Subcutaneous abdominal adipose tissue (tissue), 5 donors: ENCODE measurements at regions not wholly inside any gene's neighbourhood (a gene's known extent, or its start where the extent isn't known, plus 50 kb on each side); places are given as distances from the start of the nearest gene placed in this dataset.

Experiments used
- H3K27ac ChIP-seq: one replicate; pipeline ENCODE4 v1.7.0; 2013; ENCODE audit warnings: low read depth, mild to moderate bottlenecking, inconsistent platforms, low read length, moderate library complexity
- H3K27me3 ChIP-seq, 5 donors: one replicate each; pipeline ENCODE4 v1.7.0; 2013; ENCODE audit warnings: low read length in 5 of 5, inconsistent platforms in 1 of 5; ENCODE audit not compliant: control insufficient read depth in 5 of 5, insufficient read depth in 4 of 5
- H3K36me3 ChIP-seq, 5 donors: one replicate each; pipeline ENCODE4 v1.7.0; 2013; ENCODE audit warnings: low read length in 5 of 5; ENCODE audit not compliant: control insufficient read depth in 5 of 5, insufficient read depth in 5 of 5
- H3K4me1 ChIP-seq, 5 donors: one replicate each; pipeline ENCODE4 v1.7.0; 2013; ENCODE audit warnings: low read length in 5 of 5, mild to moderate bottlenecking in 3 of 5, moderate library complexity in 1 of 5; ENCODE audit not compliant: control insufficient read depth in 5 of 5, insufficient read depth in 5 of 5
- H3K4me3 ChIP-seq, 5 donors: one replicate each; pipeline ENCODE4 v1.7.0; 2013; ENCODE audit warnings: low read length in 5 of 5, low read depth in 1 of 5
- H3K9ac ChIP-seq, 5 donors: one replicate each; pipeline ENCODE4 v1.7.0; 2013; ENCODE audit warnings: low read length in 5 of 5, mild to moderate bottlenecking in 4 of 5, moderate library complexity in 3 of 5
- H3K9me3 ChIP-seq, 5 donors: one replicate each; pipeline ENCODE4 v1.7.0; 2013; ENCODE audit warnings: low read length in 5 of 5; ENCODE audit not compliant: control insufficient read depth in 5 of 5
- donor health status: healthy.
- donor health status: healthy.
- donor health status: healthy.
- donor health status: healthy.
- donor health status: healthy.

DNA sequence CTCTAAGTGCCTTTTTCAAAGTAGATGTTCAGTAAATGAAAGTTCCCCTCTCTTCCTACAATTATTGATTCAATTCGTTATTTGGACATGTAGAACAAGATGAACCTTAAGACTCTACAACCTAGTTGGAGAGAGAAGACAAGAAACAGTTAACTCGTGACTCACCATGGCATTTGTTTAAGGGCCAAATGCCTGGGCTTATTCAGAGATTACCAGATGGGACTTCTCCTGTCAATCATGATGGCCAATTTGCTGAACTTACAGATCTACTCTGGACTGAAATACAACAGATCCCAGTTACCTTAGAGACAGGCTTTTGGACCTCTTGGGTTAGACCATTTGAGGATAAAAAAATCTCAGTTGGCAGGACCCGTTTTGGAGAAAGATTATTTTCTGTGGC, 93.5 kb downstream of the C1orf94 start:
- H3K36me3 ChIP-seq = no peaks in the 10 kb centered on the region
- H3K27ac ChIP-seq = no peak overlapping the region
- peaks cover 5 to 13% (median 12%) of the 10 kb centered on the region in 5 donors for H3K27me3 ChIP-seq
- H3K9ac ChIP-seq = no peak overlapping the region
- H3K4me3 ChIP-seq = no peak overlapping the region
- no peaks in the 10 kb centered on the region for H3K4me1 ChIP-seq
- peaks cover 0 to 2% (median 0%) of the 10 kb centered on the region in 5 donors for H3K9me3 ChIP-seq

DNA sequence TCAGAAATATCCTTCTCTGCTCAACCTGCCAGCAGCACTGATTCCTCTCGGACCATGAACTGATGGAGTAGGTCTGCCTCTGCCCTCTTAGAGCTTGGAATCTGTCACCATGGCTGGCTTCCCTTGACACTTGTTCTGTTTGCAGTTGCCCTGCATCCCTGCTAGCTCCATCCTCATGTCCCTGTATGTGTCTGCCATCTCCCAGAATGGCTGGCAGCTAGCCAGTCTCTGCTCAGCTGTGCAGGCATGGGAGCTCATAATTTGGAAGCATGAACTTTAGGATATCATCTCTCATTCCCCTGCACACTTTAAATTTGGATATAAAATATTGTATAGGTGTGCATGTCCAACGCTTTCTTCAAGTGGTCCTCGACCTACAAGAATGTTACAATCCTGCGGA, 95.4 kb downstream of the C1orf94 start:
- H3K27ac ChIP-seq = no peak overlapping the region
- no peaks in the 10 kb centered on the region for H3K36me3 ChIP-seq
- peaks cover 0 to 2% (median 0%) of the 10 kb centered on the region in 5 donors for H3K9me3 ChIP-seq
- no peak overlapping the region for H3K4me3 ChIP-seq
- H3K27me3 ChIP-seq = peaks cover 0 to 8% (median 0%) of the 10 kb centered on the region in 5 donors
- no peak overlapping the region for H3K9ac ChIP-seq
- no peaks in the 10 kb centered on the region for H3K4me1 ChIP-seq

DNA sequence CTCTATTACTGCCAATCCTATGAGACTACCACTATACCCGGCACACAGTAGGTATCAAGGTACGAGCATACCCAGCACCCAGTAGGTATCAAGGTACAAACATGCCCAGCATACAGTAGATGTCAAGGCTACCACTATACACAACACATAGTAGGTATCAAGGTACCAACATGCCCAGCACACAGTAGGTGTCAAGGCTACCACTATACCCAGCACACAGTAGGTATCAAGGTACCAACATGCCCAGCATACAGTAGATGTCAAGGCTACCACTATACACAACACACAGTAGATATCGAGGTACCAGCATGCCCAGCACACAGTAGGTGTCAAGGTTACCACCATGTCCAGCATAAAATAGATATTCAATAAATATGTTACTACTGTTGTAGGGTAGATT, 98.4 kb downstream of the C1orf94 start:
- Histone ChIP-seq H3K9ac (no peak overlapping the region), H3K4me1 (no peaks in the 10 kb centered on the region), H3K36me3 (no peaks in the 10 kb centered on the region), H3K27me3 (peaks cover 0 to 3% (median under 1%) of the 10 kb centered on the region in 5 donors), H3K4me3 (no peak overlapping the region), H3K9me3 (peaks cover 0 to 2% (median 0%) of the 10 kb centered on the region in 5 donors), H3K27ac (no peak overlapping the region)

DNA sequence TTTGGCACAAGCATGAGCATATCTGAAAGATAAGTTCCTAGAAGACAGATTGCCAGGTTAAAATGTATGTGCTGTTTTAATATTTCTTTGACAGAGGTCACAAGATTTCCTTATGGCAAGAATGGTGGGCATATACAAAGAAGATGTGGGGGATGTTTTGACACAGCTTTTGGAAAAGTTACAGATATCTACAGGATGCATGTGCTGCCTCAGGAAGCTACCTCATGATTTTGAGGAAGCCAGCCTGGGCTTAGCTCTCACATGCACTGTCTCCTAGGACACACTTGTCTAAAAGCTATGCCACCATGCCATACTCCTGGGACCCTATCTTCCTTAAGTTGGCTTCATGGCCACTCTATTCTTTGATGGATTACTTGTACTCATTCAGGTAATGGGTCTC, 99.9 kb downstream of the C1orf94 start:
- Histone ChIP-seq H3K9ac (no peak overlapping the region), H3K4me1 (no peaks in the 10 kb centered on the region), H3K4me3 (no peak overlapping the region), H3K36me3 (no peaks in the 10 kb centered on the region), H3K27ac (no peak overlapping the region), H3K9me3 (no peaks in the 10 kb centered on the region), H3K27me3 (peaks cover 0 to 6% (median 2%) of the 10 kb centered on the region in 5 donors)

DNA sequence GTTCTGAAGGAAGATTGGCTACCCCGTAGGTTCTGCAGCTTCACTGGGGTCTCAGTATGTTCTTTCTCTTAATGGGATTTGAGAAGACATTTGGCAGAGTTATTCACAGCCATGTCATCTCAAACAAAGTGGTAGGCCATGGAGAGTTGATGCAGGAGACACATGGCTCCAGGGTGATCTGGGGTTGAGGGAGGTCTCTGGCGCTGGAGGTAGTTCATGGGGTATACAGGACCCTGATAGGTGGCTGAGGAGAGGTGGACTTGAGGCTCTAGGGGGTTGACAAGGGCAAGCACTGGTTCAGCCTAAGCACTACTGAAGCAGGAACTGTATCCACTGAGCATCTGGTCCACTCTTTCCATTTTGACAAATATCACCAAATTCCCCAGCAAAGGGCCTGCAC, 100.4 kb downstream of the C1orf94 start:
- Histone ChIP-seq H3K36me3 (no peaks in the 10 kb centered on the region), H3K9ac (no peak overlapping the region), H3K27me3 (peaks cover 0 to 6% (median 2%) of the 10 kb centered on the region in 5 donors), H3K27ac (no peak overlapping the region), H3K4me1 (no peaks in the 10 kb centered on the region), H3K4me3 (no peak overlapping the region), H3K9me3 (no peaks in the 10 kb centered on the region)

DNA sequence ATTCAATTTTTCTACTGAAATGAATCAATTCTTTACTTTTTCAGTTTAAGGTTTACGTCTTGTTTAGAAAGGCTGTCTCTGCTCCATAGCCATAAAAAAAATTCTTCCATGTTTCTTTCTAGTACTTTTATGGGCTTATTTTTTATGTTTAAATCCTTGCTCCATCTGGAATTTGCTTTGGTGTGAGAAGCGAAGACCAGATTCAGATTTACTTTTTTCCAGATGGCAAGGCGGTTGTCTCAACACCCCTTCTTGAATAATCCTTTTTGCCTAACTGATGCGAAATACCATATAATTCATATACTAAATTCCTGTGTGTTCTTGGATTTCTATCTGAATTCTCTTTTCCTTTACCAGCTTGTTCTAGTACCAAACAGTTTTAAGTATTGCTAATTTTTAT, 101.5 kb downstream of the C1orf94 start:
- H3K27me3 ChIP-seq = peaks cover 0 to 6% (median 2%) of the 10 kb centered on the region in 5 donors
- no peaks in the 10 kb centered on the region for H3K36me3 ChIP-seq
- H3K4me1 ChIP-seq = no peaks in the 10 kb centered on the region
- H3K9me3 ChIP-seq = no peaks in the 10 kb centered on the region
- no peak overlapping the region for H3K27ac ChIP-seq
- no peak overlapping the region for H3K9ac ChIP-seq
- H3K4me3 ChIP-seq = no peak overlapping the region

DNA sequence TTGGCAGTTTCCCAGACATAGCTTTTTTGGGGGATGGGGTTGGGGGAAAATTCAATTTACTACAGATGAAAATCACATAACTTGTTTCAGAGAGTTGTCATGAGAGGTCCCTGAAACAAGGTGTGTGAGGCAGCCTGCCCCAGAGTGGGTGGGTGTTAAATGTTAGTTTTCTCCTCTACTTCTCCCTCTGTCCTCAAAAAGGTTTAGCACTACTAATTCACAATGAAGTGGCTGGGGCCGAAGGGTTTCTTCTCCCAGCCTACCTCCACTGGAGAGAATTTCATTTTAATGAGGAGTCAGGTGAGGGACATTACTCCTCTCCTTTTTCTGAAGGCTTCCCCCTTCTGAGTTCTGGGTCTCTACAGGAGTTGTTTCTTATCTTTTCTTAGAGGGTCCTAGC, 103.3 kb downstream of the C1orf94 start:
- H3K4me3 ChIP-seq = no peak overlapping the region
- no peak overlapping the region for H3K27ac ChIP-seq
- H3K36me3 ChIP-seq = no peaks in the 10 kb centered on the region
- H3K9ac ChIP-seq = no peak overlapping the region
- H3K4me1 ChIP-seq = no peaks in the 10 kb centered on the region
- no peaks in the 10 kb centered on the region for H3K9me3 ChIP-seq
- H3K27me3 ChIP-seq = peaks cover 0 to 8% (median 2%) of the 10 kb centered on the region in 5 donors

DNA sequence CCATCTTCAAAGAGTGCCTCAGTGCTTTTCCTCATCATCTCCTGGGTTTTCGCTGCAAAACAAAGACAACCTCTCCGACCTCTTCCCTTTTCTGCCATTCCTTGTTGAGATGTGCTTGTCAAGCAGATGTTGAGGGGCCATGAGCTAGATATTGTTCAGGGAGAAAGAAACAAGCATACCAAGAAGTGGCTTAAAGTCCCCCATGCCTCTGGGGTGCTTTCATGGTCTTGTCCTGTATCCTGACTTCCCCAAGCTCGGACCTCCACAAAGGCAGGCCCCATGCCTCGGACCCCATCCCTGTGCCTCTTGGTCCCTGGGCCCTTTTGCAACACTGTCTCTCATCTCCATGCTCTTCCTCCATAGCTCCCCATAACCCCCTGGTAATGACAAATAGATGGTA, 103.8 kb downstream of the C1orf94 start:
- H3K9ac ChIP-seq = no peak overlapping the region
- H3K36me3 ChIP-seq = no peaks in the 10 kb centered on the region
- H3K27me3 ChIP-seq = peaks cover 0 to 8% (median 3%) of the 10 kb centered on the region in 5 donors
- H3K27ac ChIP-seq = no peak overlapping the region
- no peaks in the 10 kb centered on the region for H3K4me1 ChIP-seq
- H3K4me3 ChIP-seq = no peak overlapping the region
- H3K9me3 ChIP-seq = no peaks in the 10 kb centered on the region

DNA sequence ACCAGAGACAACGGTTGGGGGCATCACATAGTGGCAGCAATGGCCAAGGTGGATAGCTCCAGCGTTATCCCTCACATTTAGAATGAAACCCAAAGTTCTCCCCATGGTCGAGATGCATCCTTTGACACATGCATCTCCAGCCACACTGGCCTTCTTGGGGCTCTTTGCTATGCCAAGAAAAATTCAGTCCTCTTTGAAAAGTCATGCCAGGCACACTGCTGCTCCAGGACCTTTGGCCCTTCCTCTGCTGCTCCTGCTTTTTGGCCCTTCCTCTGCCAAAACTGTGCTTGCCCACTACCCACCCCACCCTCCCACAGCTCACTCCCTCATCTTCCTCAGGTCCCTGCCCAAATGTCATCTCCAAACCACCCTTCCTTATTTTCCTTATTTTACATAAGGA, 106.4 kb downstream of the C1orf94 start:
- peaks cover 0 to 8% (median 3%) of the 10 kb centered on the region in 5 donors for H3K27me3 ChIP-seq
- no peaks in the 10 kb centered on the region for H3K36me3 ChIP-seq
- no peaks in the 10 kb centered on the region for H3K9me3 ChIP-seq
- H3K4me1 ChIP-seq = no peaks in the 10 kb centered on the region
- no peak overlapping the region for H3K4me3 ChIP-seq
- no peak overlapping the region for H3K27ac ChIP-seq
- no peak overlapping the region for H3K9ac ChIP-seq

DNA sequence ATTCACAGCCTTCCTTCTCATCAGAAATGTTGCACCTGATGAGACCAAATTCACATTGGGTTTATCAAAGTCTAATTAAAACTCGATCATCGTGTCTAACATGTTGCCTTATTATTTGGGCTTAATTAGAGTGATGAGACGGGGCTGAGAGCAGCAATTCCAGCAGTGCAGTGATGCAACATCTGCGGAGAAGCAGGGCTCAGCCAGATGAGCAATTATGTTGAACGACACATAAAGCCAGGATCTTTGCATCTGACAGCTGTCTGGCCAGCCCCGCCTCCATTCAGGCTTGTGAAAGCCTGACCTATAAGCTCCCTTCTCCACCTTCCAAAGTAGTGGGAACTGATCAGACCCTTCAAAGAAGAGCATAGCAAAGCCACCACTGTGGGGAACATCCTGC, 109.8 kb downstream of the C1orf94 start:
- H3K9me3 ChIP-seq = no peaks in the 10 kb centered on the region
- H3K36me3 ChIP-seq = no peaks in the 10 kb centered on the region
- H3K9ac ChIP-seq = no peak overlapping the region
- H3K27ac ChIP-seq = no peak overlapping the region
- H3K4me3 ChIP-seq = no peak overlapping the region
- no peaks in the 10 kb centered on the region for H3K4me1 ChIP-seq
- peaks cover 0 to 3% (median 2%) of the 10 kb centered on the region in 5 donors for H3K27me3 ChIP-seq

DNA sequence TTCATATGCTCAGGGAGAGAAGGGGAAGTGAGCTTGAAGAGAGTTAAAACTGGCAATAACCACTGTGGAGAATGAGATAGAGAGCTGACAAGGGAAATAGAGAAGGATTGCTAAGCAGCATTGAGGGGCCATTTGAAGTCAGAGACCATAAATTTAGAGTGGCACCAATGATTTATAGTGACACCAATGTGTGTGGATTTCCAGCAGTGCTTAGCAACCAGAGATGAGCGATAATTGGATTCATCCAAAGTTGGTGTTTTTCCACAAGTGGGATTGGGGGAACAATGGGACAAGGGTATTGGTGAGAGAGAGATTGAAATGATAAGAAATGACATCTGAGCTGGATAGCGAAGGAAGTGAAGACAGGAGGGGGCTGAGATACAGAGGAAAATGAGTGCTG, 114.1 kb downstream of the C1orf94 start:
- Histone ChIP-seq H3K9ac (no peak overlapping the region), H3K27ac (no peak overlapping the region), H3K27me3 (no peaks in the 10 kb centered on the region), H3K4me3 (no peak overlapping the region), H3K4me1 (no peaks in the 10 kb centered on the region), H3K9me3 (no peaks in the 10 kb centered on the region), H3K36me3 (no peaks in the 10 kb centered on the region)
